Stromal cell of bone marrow (primary cell): ENCODE measurements at regions not wholly inside any gene's neighbourhood (a gene's known extent, or its start where the extent isn't known, plus 50 kb on each side); places are given as distances from the start of the nearest gene placed in this dataset.

Source experiments
- DNase-seq: peaks from one replicate; pipeline ENCODE4 v3.0.0-alpha.2; 2012; ENCODE audit warnings: low read depth

DNA sequence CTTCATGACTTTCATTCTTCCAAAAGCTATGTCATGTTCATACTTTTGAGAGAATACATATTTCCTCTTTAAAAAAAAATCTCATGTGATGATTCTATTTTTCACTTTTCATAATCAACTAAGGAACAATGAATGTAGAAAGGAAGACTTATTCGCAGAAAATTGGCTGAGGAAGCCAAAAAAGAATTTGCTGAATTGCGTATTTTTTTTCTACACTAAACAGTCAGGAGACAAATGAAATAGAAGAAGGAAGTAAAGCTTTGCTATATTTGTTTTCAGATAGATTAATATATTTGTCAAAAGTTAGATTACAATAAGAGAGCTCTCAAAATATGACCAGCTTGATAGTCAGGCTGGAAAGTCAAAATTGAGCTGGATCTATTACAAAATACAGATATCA is 504.2 kb downstream of the ANXA1 start:
- DNase-seq: no peak

- no peak for DNase-seq
Observed at GRCh38 chr9:73665253-73665652, 513.6 kb downstream of the ANXA1 start.

DNA sequence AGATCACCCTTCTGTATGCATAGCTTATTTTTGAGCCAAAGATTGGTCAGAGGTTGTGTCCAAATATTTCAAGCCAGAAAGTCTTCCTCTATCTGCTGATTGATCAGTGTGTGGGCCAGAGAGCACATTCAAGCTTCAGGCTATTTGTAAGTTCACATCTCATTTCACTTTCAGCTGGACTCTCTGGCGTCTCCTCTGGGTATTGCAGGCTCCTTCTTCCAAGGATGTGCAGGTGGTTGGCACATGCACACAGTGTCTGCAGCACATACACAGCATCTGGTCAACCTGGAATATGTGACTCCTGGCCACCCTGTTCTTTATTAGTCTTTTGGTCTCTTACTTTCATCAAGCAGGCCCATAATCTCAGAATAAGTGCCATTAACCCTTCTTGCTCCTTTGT is 516.1 kb downstream of the ANXA1 start:
- DNase-seq: no peak

DNA sequence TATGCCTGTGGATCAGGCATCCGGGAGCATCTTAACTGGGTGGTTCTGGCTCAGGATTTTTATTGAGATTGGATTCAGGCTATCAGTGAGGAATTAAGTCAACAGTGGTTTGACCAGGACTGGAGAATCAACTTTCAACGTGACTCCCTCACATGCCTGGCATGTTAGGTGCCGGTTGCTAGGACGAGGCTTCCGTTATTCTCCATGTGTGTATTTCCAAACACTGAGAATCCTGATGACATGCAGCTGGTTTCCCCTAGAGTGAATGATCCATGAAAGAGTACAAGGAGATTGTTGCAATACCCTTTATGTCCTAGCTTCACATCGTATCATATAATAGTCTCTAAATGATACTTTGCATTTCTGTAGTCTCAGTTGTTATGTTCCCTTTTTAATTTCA is 529.2 kb downstream of the ANXA1 start:
- DNase-seq: no peak

GRCh38 chr9:73682789-73683188 is 531.1 kb downstream of the ANXA1 start:
- no peak for DNase-seq

GRCh38 chr9:73683862-73684591 is 532.4 kb downstream of the ANXA1 start:
- DNase-seq: peak; percentile 31

- DNase-seq: no peak
Observed at GRCh38 chr9:73684601-73685000, 532.9 kb downstream of the ANXA1 start.

GRCh38 chr9:73685786-73686185 is 534.1 kb downstream of the ANXA1 start:
- no peak for DNase-seq

GRCh38 chr9:73689051-73689870 is 537.6 kb downstream of the ANXA1 start:
- DNase-seq: no peak

DNA sequence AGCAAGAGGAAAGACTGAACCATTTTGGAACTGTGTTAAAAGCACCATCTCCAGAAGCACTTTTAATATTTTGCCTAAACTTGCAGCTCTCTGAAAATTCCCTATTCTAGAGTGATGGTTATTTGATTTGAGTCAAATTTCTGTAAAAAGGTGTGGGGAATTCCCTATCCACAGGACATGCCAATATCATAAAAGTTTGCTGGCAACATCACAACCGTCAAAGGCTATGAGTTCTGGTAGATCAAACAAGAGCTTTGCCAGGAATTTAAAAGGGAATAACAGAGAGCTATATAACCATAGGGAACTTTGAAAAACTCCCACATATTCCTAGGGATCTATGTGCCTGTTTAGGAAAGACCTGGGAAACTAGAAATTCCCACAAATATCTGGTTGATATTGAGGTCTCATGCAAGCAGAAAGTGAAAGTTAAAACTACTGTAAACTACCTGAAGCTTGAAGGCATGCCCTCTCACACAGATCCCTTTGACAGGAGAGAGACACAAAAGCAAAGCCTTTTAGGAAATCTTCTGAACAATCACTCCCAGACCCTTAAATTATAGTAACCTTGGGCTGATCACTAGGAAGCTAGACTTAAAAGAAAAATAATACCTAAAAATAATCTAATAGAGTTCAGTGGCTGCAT is 549.9 kb downstream of the ANXA1 start:
- DNase-seq: no peak

DNA sequence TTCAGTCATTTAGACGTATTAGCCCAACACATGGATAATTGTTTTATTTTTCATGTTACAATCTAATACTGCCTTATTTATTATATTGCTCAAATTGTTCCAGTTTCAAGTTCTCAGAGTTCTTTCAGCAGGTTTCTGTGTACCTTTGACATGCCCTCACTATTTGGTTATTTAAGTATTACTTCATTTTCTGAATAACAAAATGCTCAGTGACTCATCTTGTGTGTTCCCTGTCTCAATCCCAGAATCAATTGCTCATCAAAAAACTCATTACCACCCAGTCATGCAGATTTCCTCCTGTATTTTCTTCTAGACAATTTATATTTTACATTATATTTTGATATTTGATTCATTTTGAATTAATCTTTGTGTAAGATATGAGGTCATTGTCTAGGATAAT is 562.6 kb downstream of the ANXA1 start:
- no peak for DNase-seq

DNA sequence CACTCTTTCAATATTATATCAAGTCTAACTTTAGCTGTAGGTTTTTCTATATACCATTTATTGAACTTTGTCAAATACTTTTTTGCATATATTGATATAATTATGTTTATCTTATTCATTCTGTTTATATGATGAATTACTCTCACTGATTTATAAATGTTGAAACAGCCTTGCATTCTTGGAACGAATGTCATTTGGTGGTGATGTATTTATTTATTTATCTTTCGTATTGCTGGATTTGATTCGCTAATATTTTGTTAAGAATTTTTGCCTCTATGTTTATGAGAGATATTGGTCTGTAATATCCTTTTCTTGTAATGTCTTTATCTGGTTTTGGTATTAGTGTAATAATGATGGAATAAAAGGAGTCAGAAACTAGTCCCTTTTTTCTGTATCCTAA is 563.9 kb downstream of the ANXA1 start:
- no peak for DNase-seq

DNA sequence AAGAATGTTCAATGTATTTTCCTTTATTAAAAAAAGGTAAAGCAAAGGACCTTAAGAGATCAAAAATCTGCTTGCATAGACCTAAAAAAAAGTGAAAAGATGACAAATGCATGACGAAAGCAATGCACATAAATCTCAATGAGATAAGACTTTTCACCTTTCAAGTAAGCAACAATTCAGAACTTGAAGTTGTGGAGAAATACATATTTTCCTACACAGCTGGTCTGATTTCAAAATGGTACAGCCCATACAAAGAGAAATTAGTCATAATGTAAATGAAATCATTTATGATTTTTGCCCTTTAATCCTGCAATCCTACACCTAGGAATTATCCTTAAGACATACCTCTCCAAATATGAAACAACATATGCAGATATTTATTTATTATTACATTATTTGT is 568.0 kb downstream of the ANXA1 start:
- DNase-seq: no peak

- DNase-seq: no peak
Observed at GRCh38 chr9:73720601-73721000, 568.9 kb downstream of the ANXA1 start.

DNA sequence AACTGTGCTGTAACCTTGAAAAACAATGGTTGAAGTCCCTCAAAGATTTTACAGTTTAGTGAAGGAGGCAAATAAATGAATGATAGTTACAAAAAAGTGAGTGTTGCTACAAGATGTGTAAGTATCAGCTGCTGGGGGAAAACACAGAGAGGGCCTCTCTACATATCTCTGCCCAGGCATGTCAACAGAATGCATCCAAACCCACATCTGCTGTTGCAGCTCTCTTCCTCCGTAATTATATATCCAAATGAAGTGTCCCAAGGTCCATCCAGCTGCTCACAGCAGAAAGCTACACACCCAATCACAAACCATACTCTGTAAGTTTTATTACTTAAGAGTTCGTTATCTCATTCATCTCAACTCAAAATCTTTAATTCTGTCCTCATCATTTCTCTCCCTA is 584.6 kb downstream of the ANXA1 start:
- DNase-seq: no peak

- no peak for DNase-seq
Observed at GRCh38 chr9:73738741-73739530, 587.3 kb downstream of the ANXA1 start.

DNA sequence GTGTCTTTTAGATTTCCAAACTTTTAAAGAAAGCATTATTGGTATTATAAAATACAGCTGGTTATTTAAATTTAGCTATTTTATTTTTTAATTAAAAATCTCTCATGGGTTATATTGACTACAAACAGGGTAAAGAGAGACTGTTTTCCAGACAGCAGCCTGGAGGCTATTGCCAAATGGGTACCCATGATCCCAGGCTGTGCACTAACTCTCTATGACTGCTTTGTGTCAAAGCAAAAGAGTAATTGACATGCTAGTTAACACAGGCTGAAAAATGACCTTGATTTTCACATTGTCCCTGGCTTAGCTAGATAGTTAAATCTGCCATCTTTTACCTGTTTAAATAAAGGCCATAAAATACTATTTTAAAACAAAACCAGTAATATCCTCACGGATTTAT is 589.7 kb downstream of the ANXA1 start:
- DNase-seq: no peak

DNA sequence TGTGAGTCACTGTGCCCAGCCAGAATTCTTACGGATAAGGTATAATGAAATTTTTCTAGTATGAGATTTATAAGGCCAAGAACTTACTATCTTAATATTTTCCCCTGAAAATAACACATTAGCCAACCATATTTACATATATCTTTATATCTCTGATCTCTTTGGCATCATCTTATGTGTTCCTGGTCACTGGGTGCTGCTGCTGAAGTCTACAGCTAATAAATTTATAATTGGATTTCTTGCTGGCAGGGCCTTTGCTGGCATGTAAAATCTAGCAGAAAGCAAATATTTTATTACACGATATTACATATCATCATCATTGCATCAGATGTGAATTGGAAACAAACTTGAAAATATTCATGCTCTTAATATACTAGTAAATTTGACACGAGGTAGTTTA is 590.7 kb downstream of the ANXA1 start:
- DNase-seq: no peak

GRCh38 chr9:73743826-73744225 is 592.2 kb downstream of the ANXA1 start:
- no peak for DNase-seq

DNA sequence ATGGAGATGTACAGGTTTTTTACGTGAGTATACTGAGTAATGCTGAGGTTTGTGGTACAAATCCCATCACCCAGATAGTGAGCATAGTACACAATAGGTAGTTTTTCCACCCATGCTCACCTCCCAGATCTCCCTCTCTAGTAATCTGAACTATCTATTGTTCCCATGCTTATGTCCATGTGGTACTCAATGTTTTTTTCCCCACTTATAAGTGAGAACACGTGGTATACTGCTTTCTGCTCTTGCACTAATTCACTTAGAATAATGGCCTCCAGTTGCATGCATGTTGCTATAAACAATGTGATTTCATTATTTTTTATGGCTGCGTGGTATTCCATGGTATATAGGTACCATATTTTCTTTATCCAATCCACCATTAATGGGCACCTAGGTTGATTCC is 593.9 kb downstream of the ANXA1 start:
- no peak for DNase-seq

DNA sequence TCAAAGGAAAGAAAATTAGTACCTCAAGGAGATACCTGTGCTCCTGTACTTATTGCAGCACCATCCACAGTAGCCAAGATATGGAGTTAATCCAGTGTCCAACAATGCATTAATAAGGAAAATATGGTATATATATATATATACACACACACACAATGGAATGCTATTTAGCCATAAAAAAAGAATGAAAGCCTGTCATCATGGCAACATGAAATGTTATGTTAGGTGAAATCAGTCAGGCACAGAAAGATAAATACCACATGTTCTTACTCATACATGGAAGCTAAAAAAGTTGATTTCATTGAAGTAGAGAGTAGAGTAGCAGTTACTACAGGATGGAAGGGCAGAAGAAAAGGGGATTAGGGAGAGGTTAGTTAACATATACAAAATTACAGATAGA is 601.5 kb downstream of the ANXA1 start:
- peak; percentile 3 for DNase-seq

- no peak for DNase-seq
Observed at GRCh38 chr9:73761905-73762304, 610.2 kb downstream of the ANXA1 start.
